GM12891 (cell line): ENCODE measurements at regions not wholly inside any gene's neighbourhood (a gene's known extent, or its start where the extent isn't known, plus 50 kb on each side); places are given as distances from the start of the nearest gene placed in this dataset.

Experiments used
- POLR2A ChIP-seq: IDR thresholded peaks from 2 replicates; pipeline ENCODE4 v1.6.1; 2011; ENCODE audit warnings: low read depth, low read length, control low read depth
- POLR2AphosphoS5 ChIP-seq: IDR thresholded peaks from 2 replicates; pipeline ENCODE4 v1.6.1; 2011; ENCODE audit warnings: low read depth, low read length, control low read depth
- SPI1 ChIP-seq: IDR thresholded peaks from 2 replicates; pipeline ENCODE4 v1.6.1; 2011; ENCODE audit warnings: low read depth, low read length, control low read depth

DNA sequence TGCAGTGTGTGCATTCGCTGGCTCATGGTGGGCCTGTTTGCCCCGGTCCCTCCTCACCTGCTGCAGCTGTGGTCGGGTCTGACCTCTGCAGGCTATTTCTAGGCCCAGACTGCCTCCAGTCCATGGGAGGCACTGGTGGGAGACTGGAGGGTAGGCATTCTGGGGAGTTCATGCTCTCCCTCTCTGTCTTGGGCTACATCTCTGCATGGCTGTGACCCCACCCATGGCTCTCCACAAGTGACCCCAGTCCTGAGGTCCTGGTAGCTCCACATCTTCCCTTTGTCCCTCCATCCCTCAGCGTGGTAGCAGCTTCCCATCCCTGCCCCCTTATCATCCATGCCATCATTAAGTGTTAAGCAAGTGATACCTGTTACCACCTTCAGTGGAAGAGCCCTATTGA is 107.8 kb upstream of the SEC14L1 start:
- TF ChIP-seq SPI1 (no peak), POLR2AphosphoS5 (no peak), POLR2A (no peak)
